Right lobe of liver (tissue), 6 donors: ENCODE measurements at regions not wholly inside any gene's neighbourhood (a gene's known extent, or its start where the extent isn't known, plus 50 kb on each side); places are given as distances from the start of the nearest gene placed in this dataset.

ENCODE experiments used
- ATAC-seq, 4 donors: fragments of 200-7000 bp; cut with Tn5 transposase; one replicate each; pipeline ENCODE4 v1.9.1; 2020; ENCODE audit warnings: mild to moderate bottlenecking in 4 of 4, moderate library complexity in 4 of 4
- DNase-seq, 3 donors: peaks; one replicate each; pipeline ENCODE4 v3.0.0-alpha.2; 2020
- H3K27ac ChIP-seq, 3 donors: fragments of 200-600 bp; one replicate each; pipeline ENCODE4 v1.8.0; 2022
- H3K27me3 ChIP-seq, 2 donors: fragments of 200-600 bp; one replicate each; pipeline ENCODE4 v1.8.0; 2022
- H3K36me3 ChIP-seq, 4 donors: fragments of 200-600 bp; sonication (generic) in 1 of 4; one replicate each; pipeline versions ENCODE4 v1.5.1 to v1.8.0; 2017 to 2022; ENCODE audit warnings: control low read depth in 1 of 4
- H3K4me1 ChIP-seq, 4 donors: fragments of 200-600 bp; sonication (generic) in 1 of 4; one replicate each; pipeline versions ENCODE4 v1.5.1 to v1.8.0; 2017 to 2022; ENCODE audit warnings: control low read depth in 1 of 4
- H3K4me3 ChIP-seq, 3 donors: fragments of 200-600 bp; one replicate each; pipeline ENCODE4 v1.8.0; 2022
- H3K9me3 ChIP-seq, 4 donors: fragments of 200-600 bp; sonication (generic) in 1 of 4; one replicate each; pipeline versions ENCODE4 v1.5.1 to v1.8.0; 2017 to 2022; ENCODE audit warnings: control low read depth in 1 of 4
- CTCF ChIP-seq, 4 donors: fragments of 200-600 bp in 3 of 4; fragments of 450-650 bp in 1 of 4; IDR thresholded peaks; one replicate each; pipeline versions ENCODE4 v1.5.1 to v1.8.0; 2016 to 2022; ENCODE audit warnings: antibody characterized with exemption in 4 of 4, mild to moderate bottlenecking in 2 of 4
- POLR2A ChIP-seq: fragments of 450-650 bp; IDR thresholded peaks from one replicate; pipeline ENCODE4 v1.6.1; 2017; ENCODE audit warnings: antibody characterized with exemption, mild to moderate bottlenecking
- WGBS: methylation state at CpG from one replicate; pipeline ENCODE4 v1.1.6; 2018; ENCODE audit warnings: low coverage, low lambda C conversion rate; ENCODE audit not compliant: insufficient coverage; ENCODE audit errors: missing lambda C conversion rate; 5-methylcytosine and 5-hydroxymethylcytosine counted together
- intact Hi-C, 2 donors: fragments of 100-400 bp; cut with DNase I; formaldehyde crosslinking; loops; one replicate each; pipeline versions ENCODE4 v1.11.2 to v1.14.1; 2022
- donor health status: DM: no; HTN: yes; CAD: no.
- donor health status: DM: no; HTN: no; CAD: no.
- donor health status: DM: no; HTN: no; CAD: no.
- donor health status: DM: no; HTN: yes; CAD: no.
- donor health status: DM: no; HTN: yes; CAD: no.

- TF ChIP-seq POLR2A = no peak
- no peaks in the 10 kb centered on the region for H3K36me3 ChIP-seq
- H3K27me3 ChIP-seq = no peaks in the 10 kb centered on the region
- no peaks in the 10 kb centered on the region for H3K4me1 ChIP-seq
- DNase-seq (no peak), ATAC-seq (no peak)
- intact Hi-C loops = no loop called here
- no peak overlapping the region for H3K4me3 ChIP-seq
- H3K9me3 ChIP-seq = no peaks in the 10 kb centered on the region
- no peak overlapping the region for H3K27ac ChIP-seq
Observed at GRCh38 chr3:106628407-106628806, 748.8 kb upstream of the CCDC54 start.

- DNase-seq = no peak
- WGBS = 40% methylated on average over 2 of the region's 2 CpGs
- no peaks in the 10 kb centered on the region for H3K27me3 ChIP-seq
- no peak for ATAC-seq
- no peaks in the 10 kb centered on the region for H3K9me3 ChIP-seq
- no peak overlapping the region for H3K27ac ChIP-seq
- H3K4me1 ChIP-seq = no peaks in the 10 kb centered on the region
- TF ChIP-seq POLR2A (no peak), CTCF (IDR thresholded peaks at IDR 0.05) (no peak)
- no peak overlapping the region for H3K4me3 ChIP-seq
- intact Hi-C loops = no loop called here
- H3K36me3 ChIP-seq = no peaks in the 10 kb centered on the region
Observed at GRCh38 chr3:106629215-106629832, 747.9 kb upstream of the CCDC54 start.

- TF ChIP-seq POLR2A = no peak
- no peak for TF ChIP-seq CTCF (IDR thresholded peaks at IDR 0.05)
- intact Hi-C loops = no loop called here
- no peaks in the 10 kb centered on the region for H3K4me1 ChIP-seq
- no peaks in the 10 kb centered on the region for H3K9me3 ChIP-seq
- WGBS = 66% methylated on average over 11 of the region's 11 CpGs
- no peak overlapping the region for H3K4me3 ChIP-seq
- H3K27ac ChIP-seq = no peak overlapping the region
- H3K36me3 ChIP-seq = no peaks in the 10 kb centered on the region
- no peaks in the 10 kb centered on the region for H3K27me3 ChIP-seq
- DNase-seq = no peak
- ATAC-seq = no peak
Observed at GRCh38 chr3:106631373-106632108, 745.7 kb upstream of the CCDC54 start.

- WGBS = 47% methylated on average over 3 of the region's 3 CpGs
- intact Hi-C loops = no loop called here
- no peaks in the 10 kb centered on the region for H3K4me1 ChIP-seq
- no peaks in the 10 kb centered on the region for H3K36me3 ChIP-seq
- no peaks in the 10 kb centered on the region for H3K27me3 ChIP-seq
- H3K9me3 ChIP-seq = no peaks in the 10 kb centered on the region
- no peak overlapping the region for H3K4me3 ChIP-seq
- TF ChIP-seq POLR2A (no peak), CTCF (IDR thresholded peaks at IDR 0.05) (no peak)
- no peak for DNase-seq
- no peak overlapping the region for H3K27ac ChIP-seq
- ATAC-seq = no peak
Observed at GRCh38 chr3:106635271-106635670, 742.0 kb upstream of the CCDC54 start.

- Histone ChIP-seq H3K9me3 (no peaks in the 10 kb centered on the region), H3K4me3 (no peak overlapping the region), H3K27ac (no peak overlapping the region), H3K4me1 (no peaks in the 10 kb centered on the region), H3K27me3 (no peaks in the 10 kb centered on the region), H3K36me3 (no peaks in the 10 kb centered on the region)
- intact Hi-C loops = no loop called here
- no peak for ATAC-seq
- TF ChIP-seq POLR2A (no peak), CTCF (IDR thresholded peaks at IDR 0.05) (no peak)
- no peak for DNase-seq
- 37% methylated on average over 3 of the region's 3 CpGs for WGBS
Observed at GRCh38 chr3:106635826-106636225, 741.4 kb upstream of the CCDC54 start.
